Tibial nerve (tissue), 4 donors: ENCODE measurements at regions not wholly inside any gene's neighbourhood (a gene's known extent, or its start where the extent isn't known, plus 50 kb on each side); places are given as distances from the start of the nearest gene placed in this dataset.

Experiments
- DNase-seq, 2 donors: peaks; one replicate each; pipeline ENCODE4 v3.0.0-alpha.2; 2019; ENCODE audit warnings: low spot score in 2 of 2
- H3K27ac ChIP-seq, 4 donors: fragments of 200-600 bp; sonication (generic) in 3 of 4; one replicate each; pipeline ENCODE4 v1.5.1; 2017 to 2019; ENCODE audit warnings: mild to moderate bottlenecking in 1 of 4
- H3K27me3 ChIP-seq, 2 donors: fragments of 200-600 bp; sonication (generic) in 1 of 2; one replicate each; pipeline versions ENCODE4 v1.5.1 to v1.6.0; 2017 to 2019
- H3K36me3 ChIP-seq, 3 donors: fragments of 200-600 bp; sonication (generic); one replicate each; pipeline ENCODE4 v1.5.1; 2018 to 2019
- H3K4me1 ChIP-seq, 4 donors: fragments of 200-600 bp; sonication (generic) in 3 of 4; one replicate each; pipeline ENCODE4 v1.5.1; 2017 to 2019
- H3K4me3 ChIP-seq, 4 donors: fragments of 200-600 bp; sonication (generic) in 3 of 4; one replicate each; pipeline ENCODE4 v1.5.1; 2017 to 2019; ENCODE audit warnings: mild to moderate bottlenecking in 1 of 4, moderate library complexity in 1 of 4
- H3K9me3 ChIP-seq, 4 donors: fragments of 200-600 bp; sonication (generic) in 3 of 4; one replicate each; pipeline ENCODE4 v1.5.1; 2017 to 2019
- EP300 ChIP-seq, 2 donors: sonication (generic); formaldehyde crosslinking; IDR thresholded peaks; one replicate each; pipeline ENCODE4 v1.6.1; 2017; ENCODE audit warnings: antibody characterized with exemption in 2 of 2, mild to moderate bottlenecking in 1 of 2
- POLR2A ChIP-seq, 2 donors: fragments of 450-650 bp; IDR thresholded peaks; one replicate each; pipeline ENCODE4 v1.6.1; 2017; ENCODE audit warnings: antibody characterized with exemption in 2 of 2, mild to moderate bottlenecking in 2 of 2, moderate library complexity in 2 of 2
- WGBS, 2 donors: methylation state at CpG; one replicate each; pipeline ENCODE4 v1.1.5; 2018; 5-methylcytosine and 5-hydroxymethylcytosine counted together
- TF ChIP-seq, protein P1 (sequence below), 5 experiments: fragments of 200-600 bp in 3 of 5; fragments of 450-650 bp in 2 of 5; sonication (generic) in 3 of 5; IDR thresholded peaks; one replicate each; pipeline ENCODE4 v1.5.1; 2016 to 2019; ENCODE audit warnings: antibody characterized with exemption in 5 of 5, mild to moderate bottlenecking in 3 of 5, moderate library complexity in 2 of 5

DNA sequence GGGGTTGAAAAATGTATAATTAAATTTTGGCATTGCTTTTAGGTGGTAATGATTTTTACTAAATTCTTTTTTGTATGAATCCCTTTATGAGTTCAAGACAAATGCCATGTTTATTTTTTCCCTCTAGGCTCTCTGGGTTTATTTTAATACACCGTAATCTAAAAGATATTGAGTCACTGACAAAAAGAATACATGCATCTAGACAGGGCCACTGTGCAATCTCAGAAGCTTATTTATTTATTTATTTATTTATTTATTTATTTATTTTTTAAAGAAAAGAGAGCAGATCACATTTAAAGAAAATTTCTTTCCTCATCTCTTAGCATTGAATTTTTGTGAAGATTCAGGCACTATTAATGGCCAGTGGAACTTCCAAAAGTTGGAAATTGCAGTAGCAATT lies 283.9 kb upstream of the SLC10A2 start:
- WGBS, 2 donors = 50% methylated on average over 1 of the region's 1 CpG
- TF ChIP-seq EP300 (IDR thresholded peaks at IDR 0.05) = no peak
- TF ChIP-seq, protein P1, sequence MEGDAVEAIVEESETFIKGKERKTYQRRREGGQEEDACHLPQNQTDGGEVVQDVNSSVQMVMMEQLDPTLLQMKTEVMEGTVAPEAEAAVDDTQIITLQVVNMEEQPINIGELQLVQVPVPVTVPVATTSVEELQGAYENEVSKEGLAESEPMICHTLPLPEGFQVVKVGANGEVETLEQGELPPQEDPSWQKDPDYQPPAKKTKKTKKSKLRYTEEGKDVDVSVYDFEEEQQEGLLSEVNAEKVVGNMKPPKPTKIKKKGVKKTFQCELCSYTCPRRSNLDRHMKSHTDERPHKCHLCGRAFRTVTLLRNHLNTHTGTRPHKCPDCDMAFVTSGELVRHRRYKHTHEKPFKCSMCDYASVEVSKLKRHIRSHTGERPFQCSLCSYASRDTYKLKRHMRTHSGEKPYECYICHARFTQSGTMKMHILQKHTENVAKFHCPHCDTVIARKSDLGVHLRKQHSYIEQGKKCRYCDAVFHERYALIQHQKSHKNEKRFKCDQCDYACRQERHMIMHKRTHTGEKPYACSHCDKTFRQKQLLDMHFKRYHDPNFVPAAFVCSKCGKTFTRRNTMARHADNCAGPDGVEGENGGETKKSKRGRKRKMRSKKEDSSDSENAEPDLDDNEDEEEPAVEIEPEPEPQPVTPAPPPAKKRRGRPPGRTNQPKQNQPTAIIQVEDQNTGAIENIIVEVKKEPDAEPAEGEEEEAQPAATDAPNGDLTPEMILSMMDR (IDR thresholded peaks at IDR 0.05) = no peak
- TF ChIP-seq POLR2A (IDR thresholded peaks at IDR 0.05) = no peak

DNA sequence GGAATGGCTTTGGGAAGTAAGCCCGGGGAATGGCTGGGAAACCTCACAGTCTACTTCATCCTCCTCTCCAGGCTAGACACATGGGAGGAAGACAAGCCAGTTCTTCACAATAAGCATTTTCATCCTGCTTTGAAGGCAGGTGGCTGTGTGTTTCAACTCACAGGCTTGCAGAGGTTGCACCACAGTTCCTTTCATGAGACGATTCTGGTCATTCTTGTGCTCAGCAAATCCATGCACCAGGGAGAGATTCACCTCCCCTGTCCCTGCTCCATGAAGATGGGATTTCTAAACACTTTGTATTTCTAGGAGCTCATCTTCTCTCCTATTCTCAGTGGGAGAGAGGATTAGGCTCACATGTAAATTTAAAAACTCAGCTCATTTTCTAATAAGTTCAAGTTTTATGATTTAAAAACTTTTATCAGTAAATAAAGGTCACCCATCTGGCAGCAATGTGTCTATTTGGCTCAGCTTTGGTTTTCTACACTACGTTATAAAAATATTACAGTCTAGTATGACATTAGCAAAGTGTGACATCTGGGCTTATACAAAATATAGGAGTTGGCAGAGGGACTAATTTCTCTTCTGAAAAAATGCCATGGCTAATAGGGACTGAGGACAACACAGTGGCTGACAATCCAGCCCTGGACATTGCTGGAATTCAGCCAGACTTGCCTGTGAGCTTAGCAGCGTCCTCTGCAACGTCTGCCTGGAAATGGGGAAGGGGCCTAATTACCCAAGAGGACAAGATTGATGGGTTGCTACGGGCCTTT lies 283.2 kb upstream of the SLC10A2 start:
- Histone ChIP-seq H3K27me3 (no peaks in the 10 kb centered on the region), H3K9me3 (peaks cover 0 to 18% (median 5%) of the 10 kb centered on the region in 4 donors), H3K4me1 (no peaks in the 10 kb centered on the region), H3K27ac (no peak overlapping the region), H3K36me3 (no peaks in the 10 kb centered on the region), H3K4me3 (no peak overlapping the region)
- DNase-seq = no peak
- TF ChIP-seq POLR2A (IDR thresholded peaks at IDR 0.05) (no peak), EP300 (IDR thresholded peaks at IDR 0.05) (no peak)
- TF ChIP-seq, protein P1 (IDR thresholded peaks at IDR 0.05) = no peak
- WGBS, 2 donors = 19 to 28% methylated on average over 6 of the region's 6 CpGs

More for the DNA sequence above, 283.9 kb upstream of the SLC10A2 start:
- DNase-seq = no peak
- no peak overlapping the region for H3K4me3 ChIP-seq
- no peaks in the 10 kb centered on the region for H3K27me3 ChIP-seq
- no peak overlapping the region for H3K27ac ChIP-seq
- H3K9me3 ChIP-seq = peaks cover 0 to 11% (median 1%) of the 10 kb centered on the region in 4 donors
- H3K4me1 ChIP-seq = no peaks in the 10 kb centered on the region
- H3K36me3 ChIP-seq = no peaks in the 10 kb centered on the region

DNA sequence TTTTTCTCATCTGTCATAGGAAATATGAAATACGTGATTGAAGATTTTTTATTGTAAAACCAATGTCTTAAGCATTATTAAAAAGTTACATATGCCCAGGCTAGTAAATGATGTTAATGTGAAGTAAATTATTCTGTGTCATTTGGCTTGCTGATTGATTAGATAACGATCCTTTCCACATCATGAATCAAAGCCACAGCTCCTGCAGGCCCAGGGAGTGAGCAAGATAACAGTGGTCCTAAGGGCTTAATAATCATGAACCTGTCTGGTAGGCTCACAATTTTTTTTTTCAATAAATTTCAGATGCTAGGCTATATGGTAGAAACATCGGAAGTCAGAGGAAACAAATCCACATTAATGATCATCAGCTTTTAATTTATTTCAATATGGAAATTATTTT lies 269.0 kb upstream of the SLC10A2 start:
- no peak overlapping the region for H3K4me3 ChIP-seq
- H3K27ac ChIP-seq = no peak overlapping the region
- H3K4me1 ChIP-seq = no peaks in the 10 kb centered on the region
- 90 to 93% methylated on average over 3 of the region's 3 CpGs for WGBS, 2 donors
- no peaks in the 10 kb centered on the region for H3K27me3 ChIP-seq
- TF ChIP-seq EP300 (IDR thresholded peaks at IDR 0.05) (no peak), POLR2A (IDR thresholded peaks at IDR 0.05) (no peak)
- TF ChIP-seq, protein P1 (IDR thresholded peaks at IDR 0.05) = no peak
- no peaks in the 10 kb centered on the region for H3K36me3 ChIP-seq
- H3K9me3 ChIP-seq = no peaks in the 10 kb centered on the region
- DNase-seq = no peak

DNA sequence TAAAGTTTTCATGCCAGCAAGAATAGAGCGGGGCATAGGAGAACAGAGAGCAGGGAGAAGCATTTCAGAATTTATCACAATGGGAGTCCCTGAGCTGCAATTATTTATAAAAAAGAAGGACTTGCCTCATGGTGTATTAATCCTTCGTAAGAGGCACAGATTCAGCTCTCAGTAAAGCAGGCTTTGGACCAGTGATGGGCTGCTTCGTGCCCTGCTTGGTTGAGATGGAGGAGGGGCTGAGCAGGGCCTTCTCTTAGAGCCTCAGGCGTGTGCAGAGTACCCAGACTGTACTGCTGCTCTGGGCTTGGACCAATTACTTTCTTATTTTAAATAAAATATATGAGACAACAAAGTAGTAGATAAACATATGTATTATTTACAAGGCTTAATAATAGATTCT lies 265.7 kb upstream of the SLC10A2 start:
- WGBS, 2 donors = 78 to 82% methylated on average over 4 of the region's 4 CpGs
- Histone ChIP-seq H3K36me3 (no peaks in the 10 kb centered on the region), H3K4me1 (no peaks in the 10 kb centered on the region), H3K9me3 (no peaks in the 10 kb centered on the region), H3K27me3 (no peaks in the 10 kb centered on the region), H3K27ac (no peak overlapping the region), H3K4me3 (no peak overlapping the region)
- no peak for TF ChIP-seq POLR2A (IDR thresholded peaks at IDR 0.05)
- TF ChIP-seq, protein P1 (IDR thresholded peaks at IDR 0.05) = no peak
- DNase-seq = no peak

DNA sequence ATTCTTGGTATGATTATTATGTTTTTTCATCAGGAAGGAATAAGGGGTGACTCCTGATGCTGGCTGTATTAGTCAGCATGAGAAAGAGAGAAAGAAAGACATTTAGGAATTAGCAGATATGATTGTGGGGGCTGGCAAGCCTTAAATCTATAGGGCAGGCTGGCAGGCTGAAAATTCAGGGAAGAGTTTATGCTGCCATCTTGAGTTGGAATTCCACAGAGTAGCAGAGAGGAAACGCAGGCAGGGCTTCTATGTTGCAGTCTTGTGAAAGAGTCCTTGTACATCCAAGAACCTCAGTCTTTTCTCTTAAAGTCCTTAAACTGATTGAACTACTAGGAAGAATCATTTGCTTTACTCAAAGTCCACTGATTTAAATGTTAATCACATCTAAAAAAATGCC lies 262.7 kb upstream of the SLC10A2 start:
- no peaks in the 10 kb centered on the region for H3K4me1 ChIP-seq

More for the DNA sequence above, 262.7 kb upstream of the SLC10A2 start:
- H3K36me3 ChIP-seq = no peaks in the 10 kb centered on the region
- no peak for DNase-seq
- TF ChIP-seq, protein P1 (IDR thresholded peaks at IDR 0.05) = no peak
- TF ChIP-seq EP300 (IDR thresholded peaks at IDR 0.05) (no peak), POLR2A (IDR thresholded peaks at IDR 0.05) (no peak)
- 52 to 53% methylated on average over 1 of the region's 1 CpG for WGBS, 2 donors
- no peak overlapping the region for H3K4me3 ChIP-seq
- H3K27me3 ChIP-seq = no peaks in the 10 kb centered on the region
- H3K9me3 ChIP-seq = peaks cover 0 to 3% (median 0%) of the 10 kb centered on the region in 4 donors
- H3K27ac ChIP-seq = no peak overlapping the region
